ENCODE measurements at regions not wholly inside any gene's neighbourhood (a gene's known extent, or its start where the extent isn't known, plus 50 kb on each side); places are given as distances from the start of the nearest gene placed in this dataset.

GRCh38 chr5:50320131-50320749 lies 120.8 kb downstream of the EMB start:
- TF ChIP-seq CTCF (IDR thresholded peaks at IDR 0.05): no peak
- no peak for TF ChIP-seq POLR2A (IDR thresholded peaks at IDR 0.05)
